ENCODE measurements at regions not wholly inside any gene's neighbourhood (a gene's known extent, or its start where the extent isn't known, plus 50 kb on each side); places are given as distances from the start of the nearest gene placed in this dataset.

DNA sequence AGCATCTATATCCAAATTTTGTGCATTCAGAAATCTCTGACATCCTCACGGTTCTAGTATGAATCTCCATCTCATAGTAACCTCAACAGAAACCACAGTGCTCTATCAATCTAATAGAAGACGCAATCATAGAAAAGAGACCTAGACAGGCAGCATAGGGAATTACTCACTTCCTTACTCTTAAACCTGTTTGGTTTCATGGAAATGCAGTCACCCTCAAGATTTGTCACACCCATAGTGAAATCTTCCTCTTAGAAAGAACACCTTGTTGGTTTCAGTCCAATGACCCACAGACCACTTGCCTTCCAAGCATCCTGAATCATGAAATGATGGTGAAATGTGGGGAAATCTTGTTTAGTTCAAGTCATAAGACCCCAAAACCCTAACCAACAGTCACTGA, 166.1 kb upstream of the PRDM1 start:
- 90 to 98% methylated on average over 2 of the region's 2 CpGs for WGBS, 2 donors
- Histone ChIP-seq H3K4me1 (peaks cover 0 to 3% (median 0%) of the 10 kb centered on the region in 4 donors), H3K4me3 (no peak overlapping the region), H3K36me3 (no peaks in the 10 kb centered on the region), H3K27ac (no peak overlapping the region), H3K27me3 (no peaks in the 10 kb centered on the region), H3K9me3 (no peaks in the 10 kb centered on the region)
- TF ChIP-seq, protein P1, sequence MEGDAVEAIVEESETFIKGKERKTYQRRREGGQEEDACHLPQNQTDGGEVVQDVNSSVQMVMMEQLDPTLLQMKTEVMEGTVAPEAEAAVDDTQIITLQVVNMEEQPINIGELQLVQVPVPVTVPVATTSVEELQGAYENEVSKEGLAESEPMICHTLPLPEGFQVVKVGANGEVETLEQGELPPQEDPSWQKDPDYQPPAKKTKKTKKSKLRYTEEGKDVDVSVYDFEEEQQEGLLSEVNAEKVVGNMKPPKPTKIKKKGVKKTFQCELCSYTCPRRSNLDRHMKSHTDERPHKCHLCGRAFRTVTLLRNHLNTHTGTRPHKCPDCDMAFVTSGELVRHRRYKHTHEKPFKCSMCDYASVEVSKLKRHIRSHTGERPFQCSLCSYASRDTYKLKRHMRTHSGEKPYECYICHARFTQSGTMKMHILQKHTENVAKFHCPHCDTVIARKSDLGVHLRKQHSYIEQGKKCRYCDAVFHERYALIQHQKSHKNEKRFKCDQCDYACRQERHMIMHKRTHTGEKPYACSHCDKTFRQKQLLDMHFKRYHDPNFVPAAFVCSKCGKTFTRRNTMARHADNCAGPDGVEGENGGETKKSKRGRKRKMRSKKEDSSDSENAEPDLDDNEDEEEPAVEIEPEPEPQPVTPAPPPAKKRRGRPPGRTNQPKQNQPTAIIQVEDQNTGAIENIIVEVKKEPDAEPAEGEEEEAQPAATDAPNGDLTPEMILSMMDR (IDR thresholded peaks at IDR 0.05): no peak
- TF ChIP-seq EP300 (IDR thresholded peaks at IDR 0.05) (no peak), POLR2A (IDR thresholded peaks at IDR 0.05) (no peak)
- DNase-seq (ENCODE audit: low spot score in 2 of 2): no peak

DNA sequence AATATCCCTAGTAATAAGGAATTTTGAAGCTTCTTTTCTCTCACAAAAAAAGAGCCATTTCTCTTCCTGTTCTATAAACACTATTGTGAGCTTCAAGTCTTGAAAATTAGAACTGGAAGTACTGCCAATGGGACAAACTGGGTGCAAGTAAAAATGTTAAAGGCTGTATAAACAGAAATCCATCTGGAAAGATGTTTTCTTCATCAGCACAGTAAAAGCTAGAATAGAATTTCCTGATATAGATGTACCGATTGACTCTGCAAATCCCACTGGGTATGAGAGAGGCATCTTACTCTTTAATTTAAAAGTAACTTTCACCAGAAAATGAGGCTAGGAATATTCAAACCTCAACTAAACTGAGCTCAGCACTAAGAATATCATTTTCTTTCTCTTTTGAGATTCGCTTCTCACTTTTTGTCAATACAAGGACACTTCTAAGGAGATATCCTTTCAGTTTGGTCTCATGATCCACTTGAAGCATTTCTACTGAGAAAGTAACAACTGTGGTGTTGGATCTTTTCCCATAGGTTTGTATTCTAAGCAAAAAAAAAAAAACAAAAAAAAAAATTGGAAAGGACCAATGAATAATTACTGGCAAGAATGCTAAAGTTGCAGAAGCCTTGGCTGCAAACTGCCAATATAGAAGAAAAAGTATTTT, 169.0 kb upstream of the PRDM1 start:
- Histone ChIP-seq H3K27me3 (no peaks in the 10 kb centered on the region), H3K4me1 (peaks cover 0 to 3% (median 0%) of the 10 kb centered on the region in 4 donors), H3K36me3 (no peaks in the 10 kb centered on the region), H3K27ac (peak overlapping the region in 3 of 4 donors; percentile 35 to 75 (median 57)), H3K4me3 (no peak overlapping the region), H3K9me3 (no peaks in the 10 kb centered on the region)
- WGBS, 2 donors: 54 to 55% methylated on average over 2 of the region's 2 CpGs
- DNase-seq (ENCODE audit: low spot score in 2 of 2): no peak
- TF ChIP-seq EP300 (IDR thresholded peaks at IDR 0.05) (peak in 1 of 2 donors; percentile 47), POLR2A (IDR thresholded peaks at IDR 0.05) (no peak)
- TF ChIP-seq, protein P1 (IDR thresholded peaks at IDR 0.05): no peak

DNA sequence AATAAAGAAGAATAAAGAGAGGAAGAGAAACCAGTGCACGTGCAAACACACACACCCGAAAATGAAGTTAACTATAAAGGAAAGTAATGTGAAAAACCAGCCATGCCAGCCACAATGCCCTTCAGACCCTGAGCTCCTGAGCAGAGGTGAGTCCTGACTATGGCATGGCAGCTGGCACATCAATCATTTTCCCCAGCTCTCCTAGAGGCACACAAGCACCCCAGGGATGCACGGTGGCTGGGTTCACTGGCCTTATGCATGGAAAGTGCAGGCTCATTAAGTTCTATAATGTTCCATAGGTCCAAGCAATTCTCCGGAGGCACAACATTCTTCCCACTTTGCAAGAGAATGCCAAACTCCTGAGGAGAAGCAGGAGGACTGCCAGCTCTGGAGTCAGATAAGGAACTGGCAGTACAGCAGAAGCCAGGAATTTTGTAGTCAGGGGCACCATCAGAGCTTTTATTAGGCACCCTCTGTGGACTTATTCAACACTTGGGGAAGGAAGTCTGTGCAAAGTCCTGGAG, 175.0 kb upstream of the PRDM1 start:
- no peak overlapping the region for H3K27ac ChIP-seq
- TF ChIP-seq POLR2A (IDR thresholded peaks at IDR 0.05) (no peak), EP300 (IDR thresholded peaks at IDR 0.05) (no peak)
- TF ChIP-seq, protein P1 (IDR thresholded peaks at IDR 0.05): no peak
- H3K4me3 ChIP-seq: no peak overlapping the region
- DNase-seq (ENCODE audit: low spot score in 2 of 2): no peak
- H3K27me3 ChIP-seq: no peaks in the 10 kb centered on the region
- no peaks in the 10 kb centered on the region for H3K9me3 ChIP-seq
- 64 to 80% methylated on average over 4 of the region's 4 CpGs for WGBS, 2 donors
- no peaks in the 10 kb centered on the region for H3K4me1 ChIP-seq
- no peaks in the 10 kb centered on the region for H3K36me3 ChIP-seq

DNA sequence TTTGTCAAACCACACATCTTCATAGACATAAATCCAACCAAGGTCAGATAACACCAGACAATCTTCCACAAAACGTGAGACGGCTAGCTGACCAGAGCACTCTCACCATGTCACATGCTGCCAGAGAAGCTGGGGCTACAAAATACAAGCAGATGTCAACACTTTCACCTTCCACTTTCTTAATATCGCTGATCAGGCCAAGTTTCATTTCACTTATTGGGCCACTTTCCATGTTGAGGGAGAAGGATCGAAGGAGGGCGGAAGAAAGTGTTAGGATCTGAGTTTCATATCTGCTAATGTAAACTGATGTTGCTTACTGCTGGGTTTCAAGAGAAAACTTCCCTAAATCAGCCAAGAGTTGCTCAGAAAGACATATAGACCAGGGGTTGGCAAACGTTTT, 177.0 kb upstream of the PRDM1 start:
- no peaks in the 10 kb centered on the region for H3K27me3 ChIP-seq
- no peak overlapping the region for H3K27ac ChIP-seq
- no peaks in the 10 kb centered on the region for H3K36me3 ChIP-seq
- no peak overlapping the region for H3K4me3 ChIP-seq
- H3K4me1 ChIP-seq: no peaks in the 10 kb centered on the region
- DNase-seq (ENCODE audit: low spot score in 2 of 2): no peak
- 79 to 82% methylated on average over 6 of the region's 6 CpGs for WGBS, 2 donors
- peak in 1 of 2 donors; percentile 80 for TF ChIP-seq EP300 (IDR thresholded peaks at IDR 0.05)
- TF ChIP-seq POLR2A (IDR thresholded peaks at IDR 0.05): no peak
- TF ChIP-seq, protein P1 (IDR thresholded peaks at IDR 0.05): no peak
- no peaks in the 10 kb centered on the region for H3K9me3 ChIP-seq

DNA sequence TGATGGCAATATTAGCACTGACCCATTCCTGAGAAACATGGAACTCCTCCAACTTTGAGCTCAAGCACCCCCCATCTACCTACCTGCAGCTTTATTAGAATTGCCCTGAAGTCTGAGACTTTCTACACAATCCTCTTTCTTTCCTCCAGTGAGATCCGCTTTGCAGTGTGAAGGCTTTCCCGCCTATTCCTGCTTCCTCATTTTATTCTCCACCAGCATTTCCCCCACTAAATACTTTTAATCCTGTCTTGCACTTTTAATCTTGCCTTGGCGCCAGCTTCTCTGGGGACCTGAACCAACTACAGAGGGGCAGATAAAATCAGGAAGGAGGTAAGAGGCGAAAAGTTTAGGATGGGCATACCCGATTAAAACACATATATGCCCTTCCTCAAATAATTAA, 178.1 kb upstream of the PRDM1 start:
- Histone ChIP-seq H3K4me3 (no peak overlapping the region), H3K27me3 (no peaks in the 10 kb centered on the region), H3K36me3 (no peaks in the 10 kb centered on the region), H3K9me3 (no peaks in the 10 kb centered on the region), H3K27ac (no peak overlapping the region), H3K4me1 (no peaks in the 10 kb centered on the region)
- 77 to 86% methylated on average over 5 of the region's 5 CpGs for whole genome bisulfite sequencing, 2 donors
- DNase-seq (ENCODE audit: low spot score in 2 of 2): no peak
- TF ChIP-seq, protein P1 (IDR thresholded peaks at IDR 0.05): no peak
- TF ChIP-seq EP300 (IDR thresholded peaks at IDR 0.05) (no peak), POLR2A (IDR thresholded peaks at IDR 0.05) (no peak)
